ENCODE measurements at regions not wholly inside any gene's neighbourhood (a gene's known extent, or its start where the extent isn't known, plus 50 kb on each side); places are given as distances from the start of the nearest gene placed in this dataset.

DNA sequence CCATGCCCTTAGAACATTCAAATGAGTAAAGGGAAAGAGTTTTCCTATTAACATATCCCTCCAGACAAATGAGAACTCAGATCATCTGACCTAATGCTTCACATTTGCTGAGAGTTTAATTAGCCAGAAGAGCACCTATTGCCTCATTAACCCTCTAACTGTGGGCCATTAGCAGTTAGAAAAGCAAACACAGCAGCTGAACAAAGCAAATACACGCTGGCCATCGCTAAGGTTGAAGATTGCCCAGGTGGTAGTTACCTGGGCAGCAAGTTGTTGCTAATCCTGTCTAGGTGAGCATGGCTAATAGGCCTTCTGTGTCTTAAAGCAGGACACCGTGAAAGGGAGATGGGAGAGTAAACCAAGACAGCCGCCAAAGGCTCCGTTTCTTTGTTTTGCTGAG, 49.9 kb upstream of the UCN3 start:
- TF ChIP-seq TAF1 (IDR thresholded peaks at IDR 0.05; ENCODE audit: borderline replicate concordance, insufficient read depth, low read length) (no peak), POLR2AphosphoS5 (IDR thresholded peaks at IDR 0.05; ENCODE audit: low read depth, low read length) (no peak), SIN3A (IDR thresholded peaks at IDR 0.05; ENCODE audit: borderline replicate concordance, insufficient read depth, low read length) (no peak)
- TF ChIP-seq, protein P1, sequence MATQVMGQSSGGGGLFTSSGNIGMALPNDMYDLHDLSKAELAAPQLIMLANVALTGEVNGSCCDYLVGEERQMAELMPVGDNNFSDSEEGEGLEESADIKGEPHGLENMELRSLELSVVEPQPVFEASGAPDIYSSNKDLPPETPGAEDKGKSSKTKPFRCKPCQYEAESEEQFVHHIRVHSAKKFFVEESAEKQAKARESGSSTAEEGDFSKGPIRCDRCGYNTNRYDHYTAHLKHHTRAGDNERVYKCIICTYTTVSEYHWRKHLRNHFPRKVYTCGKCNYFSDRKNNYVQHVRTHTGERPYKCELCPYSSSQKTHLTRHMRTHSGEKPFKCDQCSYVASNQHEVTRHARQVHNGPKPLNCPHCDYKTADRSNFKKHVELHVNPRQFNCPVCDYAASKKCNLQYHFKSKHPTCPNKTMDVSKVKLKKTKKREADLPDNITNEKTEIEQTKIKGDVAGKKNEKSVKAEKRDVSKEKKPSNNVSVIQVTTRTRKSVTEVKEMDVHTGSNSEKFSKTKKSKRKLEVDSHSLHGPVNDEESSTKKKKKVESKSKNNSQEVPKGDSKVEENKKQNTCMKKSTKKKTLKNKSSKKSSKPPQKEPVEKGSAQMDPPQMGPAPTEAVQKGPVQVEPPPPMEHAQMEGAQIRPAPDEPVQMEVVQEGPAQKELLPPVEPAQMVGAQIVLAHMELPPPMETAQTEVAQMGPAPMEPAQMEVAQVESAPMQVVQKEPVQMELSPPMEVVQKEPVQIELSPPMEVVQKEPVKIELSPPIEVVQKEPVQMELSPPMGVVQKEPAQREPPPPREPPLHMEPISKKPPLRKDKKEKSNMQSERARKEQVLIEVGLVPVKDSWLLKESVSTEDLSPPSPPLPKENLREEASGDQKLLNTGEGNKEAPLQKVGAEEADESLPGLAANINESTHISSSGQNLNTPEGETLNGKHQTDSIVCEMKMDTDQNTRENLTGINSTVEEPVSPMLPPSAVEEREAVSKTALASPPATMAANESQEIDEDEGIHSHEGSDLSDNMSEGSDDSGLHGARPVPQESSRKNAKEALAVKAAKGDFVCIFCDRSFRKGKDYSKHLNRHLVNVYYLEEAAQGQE (IDR thresholded peaks at IDR 0.05; ENCODE audit: insufficient read depth in 1 of 2, low read depth in 2 of 2, low read length in 2 of 2) = no peak

All from PFSK-1 (cell line).